NCI-H2081 (cell line): ENCODE measurements at regions not wholly inside any gene's neighbourhood (a gene's known extent, or its start where the extent isn't known, plus 50 kb on each side); places are given as distances from the start of the nearest gene placed in this dataset.

Experiments used
- DNase-seq, 2 experiments: peaks; one replicate each; lab custom pipeline; 2025; lab: John Stamatoyannopoulos, UW

DNA sequence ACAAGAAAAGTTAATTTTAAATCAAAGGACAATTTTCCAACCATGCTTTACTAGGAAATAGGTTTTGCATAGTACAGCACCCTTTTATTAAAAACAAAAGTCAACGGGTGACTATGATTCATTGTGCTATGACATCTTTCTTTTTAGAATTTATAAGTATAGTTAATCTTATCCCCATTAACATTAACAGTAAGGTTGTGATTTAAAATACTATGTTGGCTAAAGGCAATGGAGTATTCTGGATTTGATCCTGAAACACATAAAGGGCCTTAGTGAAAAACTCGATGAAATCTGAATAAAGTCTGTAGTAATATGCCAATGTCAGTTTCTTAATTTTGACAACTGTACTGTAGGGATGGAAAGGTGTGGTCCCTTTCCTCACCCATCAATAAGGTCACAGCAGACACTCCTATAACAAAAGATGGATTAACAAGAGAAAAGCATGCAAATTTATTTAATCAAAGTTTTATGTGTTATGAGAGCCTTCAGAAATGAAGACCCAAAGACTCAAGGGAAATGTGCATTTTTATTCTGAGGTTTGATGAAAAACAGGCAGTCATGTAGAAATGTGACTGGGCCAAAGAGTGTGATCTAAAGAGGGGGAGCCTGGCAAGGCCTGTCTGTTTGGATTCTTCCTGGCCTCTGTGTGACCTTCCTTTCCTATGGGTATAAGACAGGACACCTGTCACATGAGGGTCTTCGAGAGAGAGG, 731.4 kb downstream of the TSN start:
- no peak for DNase-seq

DNA sequence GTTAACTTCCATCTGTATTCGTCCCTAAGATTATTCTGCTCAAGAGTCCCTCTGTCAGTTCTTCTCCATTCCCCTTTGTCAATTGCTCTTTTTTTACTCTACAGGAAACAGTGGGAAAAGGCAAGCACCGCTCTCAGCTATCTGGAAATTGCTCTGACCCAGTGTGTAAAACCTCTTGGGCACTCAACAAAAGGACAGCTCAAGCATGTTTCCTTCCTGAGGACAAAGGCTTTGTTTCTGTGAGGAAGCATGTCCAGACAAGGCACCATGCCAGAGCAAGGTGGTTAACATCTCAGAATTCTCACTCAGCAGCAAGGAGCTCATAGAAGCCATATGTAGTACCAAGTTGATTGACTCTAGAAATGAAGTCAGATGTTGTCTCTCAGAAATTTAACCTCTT, 735.6 kb downstream of the TSN start:
- no peak for DNase-seq

DNA sequence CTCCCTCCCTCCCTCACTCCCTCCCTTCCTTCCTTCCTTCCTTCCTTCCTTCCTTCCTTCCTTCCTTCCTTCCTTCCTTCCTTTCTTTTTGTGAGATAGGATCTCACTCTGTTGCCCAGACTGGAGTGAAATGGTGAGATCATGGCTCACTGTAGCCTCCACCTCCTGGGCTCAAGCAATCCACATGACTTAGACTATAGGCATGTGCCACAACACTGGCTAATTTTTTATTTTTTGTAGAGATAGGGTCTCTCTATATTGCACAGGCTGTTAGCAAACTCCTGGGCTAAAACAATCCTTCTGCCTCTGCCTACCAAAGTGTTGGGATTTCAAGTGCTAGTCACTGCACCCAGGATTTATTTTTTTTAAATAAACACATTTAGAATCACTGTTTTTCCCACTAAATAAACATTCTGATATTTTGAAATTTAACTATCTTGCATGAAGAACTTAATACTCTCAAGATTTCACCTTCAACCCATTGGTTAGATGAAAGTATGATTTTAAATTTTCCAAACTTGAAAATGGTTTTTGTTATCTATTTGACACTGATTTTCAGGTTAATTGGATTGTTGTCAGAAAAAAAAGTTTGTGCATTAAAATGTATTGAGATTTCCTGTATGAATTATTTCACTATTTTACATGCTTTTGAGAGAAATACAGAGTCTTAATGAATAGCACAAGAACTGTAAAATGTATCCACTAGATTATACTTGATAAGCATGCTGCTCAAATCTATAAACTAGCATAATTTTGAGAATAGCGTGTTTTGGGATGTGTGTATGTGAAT, 745.1 kb downstream of the TSN start:
- DNase-seq, result no peak

DNA sequence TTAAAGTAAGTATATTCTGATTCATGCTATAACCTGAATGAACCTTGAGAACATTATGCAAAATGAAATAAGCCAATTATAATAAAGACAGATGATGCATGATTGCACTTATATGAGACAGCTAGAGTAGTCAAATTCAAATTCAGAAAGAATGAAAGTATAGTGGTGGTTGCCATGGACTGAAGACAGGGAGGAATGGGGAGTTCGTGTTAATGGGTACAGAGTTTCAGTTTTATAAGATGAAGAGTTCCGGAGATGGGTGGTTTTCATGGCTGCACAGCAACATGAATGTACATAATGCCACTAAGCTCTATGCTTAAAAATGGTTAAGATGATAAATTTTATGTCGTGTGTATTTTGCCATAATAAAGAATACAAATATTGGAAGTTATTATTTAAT, 751.2 kb downstream of the TSN start:
- DNase-seq, result no peak

DNA sequence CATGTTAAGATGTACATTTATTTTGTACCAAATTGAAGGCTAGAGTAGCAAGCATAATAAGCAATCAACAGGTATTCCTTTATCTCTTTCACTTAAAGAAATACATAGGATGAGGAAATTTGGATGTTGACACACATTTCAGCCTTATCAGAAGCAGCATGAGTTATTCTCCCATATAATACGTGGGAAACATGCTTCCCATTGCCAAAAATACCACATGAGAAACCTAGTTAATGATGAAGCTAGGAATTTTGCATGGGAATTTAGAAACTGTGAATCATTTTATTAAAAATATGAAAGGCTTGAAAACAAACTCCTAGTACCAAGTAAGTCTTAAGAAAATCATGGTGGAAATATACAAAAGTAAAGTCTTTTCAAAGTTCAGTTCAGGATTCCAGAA, 751.8 kb downstream of the TSN start:
- DNase-seq, result no peak

DNA sequence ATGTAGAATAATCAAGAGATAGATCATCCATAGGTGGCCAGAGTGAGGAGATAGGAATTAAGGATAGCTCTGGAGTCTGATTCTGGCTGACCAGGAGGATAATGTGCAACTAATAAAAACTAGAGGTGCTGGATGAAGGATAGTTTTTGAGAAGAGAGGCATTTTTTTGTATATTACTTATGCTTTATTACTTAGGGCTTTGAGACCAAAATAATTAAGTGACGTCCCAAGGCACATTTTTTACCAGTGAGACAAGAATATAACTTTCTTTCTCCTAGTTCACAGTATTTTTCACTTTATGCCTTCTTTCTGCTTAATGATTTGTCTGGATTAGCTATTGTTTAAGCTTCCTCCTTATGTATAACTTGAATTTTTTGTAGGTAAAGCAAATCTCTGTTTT, 756.6 kb downstream of the TSN start:
- DNase-seq, result no peak

DNA sequence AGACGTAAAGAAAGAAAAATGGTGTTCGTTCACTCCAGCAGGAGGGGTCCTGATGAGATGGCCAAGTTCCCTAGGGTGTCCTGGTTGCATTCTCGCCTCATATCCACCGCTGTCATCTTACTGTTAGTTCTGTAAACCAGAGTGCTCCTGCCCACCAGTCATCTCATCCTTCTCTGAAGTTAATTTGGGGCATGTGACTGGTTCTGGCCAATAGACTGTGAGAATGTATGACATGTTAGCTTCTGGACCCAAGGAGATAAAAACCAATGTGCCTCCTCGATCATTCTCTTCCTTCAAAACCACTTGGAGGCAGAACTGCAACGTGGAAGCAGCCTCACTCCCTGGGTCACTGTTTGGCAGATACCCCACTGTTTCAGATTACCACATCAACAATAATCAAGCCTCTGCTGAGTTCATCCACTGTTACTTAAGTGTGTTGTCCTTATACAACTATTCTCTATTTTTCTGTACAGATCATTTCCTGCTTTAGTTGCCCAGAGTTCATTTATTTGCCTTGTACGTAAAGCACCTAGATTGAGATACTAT, 759.1 kb downstream of the TSN start:
- peak in 1 of 2 experiments; percentile 21 for DNase-seq

DNA sequence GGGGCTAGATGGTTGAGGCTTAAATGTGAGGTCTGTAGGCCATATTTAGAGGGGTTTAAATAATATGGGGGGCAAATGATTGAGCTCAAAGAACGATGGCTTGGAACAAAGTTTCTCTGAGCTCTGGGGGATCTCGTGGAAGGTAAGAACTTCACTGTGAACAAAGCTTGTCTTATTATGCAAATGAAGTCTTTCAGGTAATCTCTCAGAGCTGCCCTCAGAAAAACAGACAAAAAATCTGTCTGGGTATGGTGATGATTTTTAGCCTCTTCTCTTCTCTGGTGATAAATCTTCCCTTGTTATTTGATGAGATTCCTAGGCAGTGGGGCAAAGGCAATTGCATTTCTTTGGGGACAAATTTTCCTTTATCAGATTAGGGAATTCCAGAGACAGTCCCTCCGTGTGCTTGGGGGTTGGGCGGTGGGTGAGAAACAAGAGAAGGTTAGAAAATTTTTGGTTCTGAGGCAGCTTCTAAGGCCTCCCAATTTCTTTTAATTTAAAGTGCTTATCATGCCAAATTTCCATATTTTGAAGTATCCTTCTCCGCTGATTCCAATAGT, 760.4 kb downstream of the TSN start:
- no peak for DNase-seq

DNA sequence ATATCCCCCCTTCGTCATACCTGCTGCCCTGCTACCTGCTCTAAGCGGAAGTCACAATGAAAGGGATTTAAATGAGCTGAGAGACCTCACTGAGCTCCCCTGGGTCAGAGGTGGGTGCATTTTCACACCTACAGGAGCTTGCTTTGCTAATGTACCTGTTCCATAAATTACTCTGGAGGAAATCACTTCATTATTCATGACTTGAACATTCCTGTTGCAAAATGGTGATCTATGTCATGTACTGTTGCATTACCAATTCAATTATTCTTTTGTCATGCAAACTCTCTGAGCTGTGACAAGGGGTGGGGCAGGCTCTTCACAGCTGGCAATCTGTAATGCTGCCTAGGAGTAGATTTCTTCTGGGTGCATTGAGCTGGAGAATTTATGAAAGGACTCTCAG, 761.3 kb downstream of the TSN start:
- DNase-seq, result no peak

DNA sequence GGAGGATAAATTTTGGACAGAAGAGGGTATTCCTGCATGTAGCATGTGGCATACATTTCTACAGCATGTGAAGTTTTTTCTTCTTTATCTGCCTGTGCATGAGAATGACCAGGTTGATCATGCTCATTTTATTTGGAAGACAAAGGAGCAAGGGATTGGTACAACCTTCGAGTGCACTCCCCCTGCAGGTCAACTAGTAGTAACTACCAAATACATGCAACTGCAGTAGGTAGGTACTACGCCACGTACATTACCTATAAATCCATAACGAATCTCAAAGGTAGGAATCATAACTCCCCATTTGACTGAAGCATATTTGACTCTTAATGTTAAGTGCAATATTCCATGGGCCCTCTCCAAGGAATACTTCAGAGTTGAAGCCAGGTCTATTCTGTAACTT, 763.9 kb downstream of the TSN start:
- no peak for DNase-seq

DNA sequence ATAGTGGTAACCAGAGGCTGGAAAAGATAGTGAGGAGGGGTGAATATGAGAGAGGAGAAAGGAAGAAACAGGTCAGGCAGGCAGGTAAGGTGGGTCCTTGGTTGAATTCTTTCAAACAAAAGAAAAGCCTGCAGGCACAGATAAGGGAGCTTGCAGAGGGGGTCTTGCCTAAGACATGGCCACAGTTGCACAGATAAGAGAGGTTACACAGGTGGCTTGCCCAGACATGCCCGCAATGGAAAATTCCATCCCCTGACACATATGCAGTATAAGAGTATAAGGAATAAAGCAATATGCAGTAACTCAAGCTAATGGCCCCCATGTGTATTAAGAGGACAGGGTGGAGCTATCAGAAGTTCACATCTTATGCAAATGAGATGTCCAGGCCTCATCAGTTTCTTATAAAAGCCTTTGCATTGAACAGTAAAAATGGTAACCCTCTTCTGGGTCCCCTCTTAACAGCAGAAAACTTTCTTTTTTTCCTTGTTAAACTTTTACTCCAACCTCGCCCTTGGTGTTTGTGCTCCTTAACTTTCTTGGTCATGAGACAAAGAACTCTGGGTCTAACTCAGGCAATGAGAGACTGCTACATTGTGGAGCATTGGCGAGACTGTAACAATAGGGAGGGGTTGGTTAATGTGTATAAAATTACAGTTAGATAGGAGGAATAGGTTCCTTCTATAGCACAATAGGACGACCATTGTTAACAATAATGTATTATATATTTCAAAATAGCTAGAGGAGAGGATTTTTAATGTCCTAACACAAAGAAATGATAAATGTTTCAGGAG, 764.6 kb downstream of the TSN start:
- no peak for DNase-seq

DNA sequence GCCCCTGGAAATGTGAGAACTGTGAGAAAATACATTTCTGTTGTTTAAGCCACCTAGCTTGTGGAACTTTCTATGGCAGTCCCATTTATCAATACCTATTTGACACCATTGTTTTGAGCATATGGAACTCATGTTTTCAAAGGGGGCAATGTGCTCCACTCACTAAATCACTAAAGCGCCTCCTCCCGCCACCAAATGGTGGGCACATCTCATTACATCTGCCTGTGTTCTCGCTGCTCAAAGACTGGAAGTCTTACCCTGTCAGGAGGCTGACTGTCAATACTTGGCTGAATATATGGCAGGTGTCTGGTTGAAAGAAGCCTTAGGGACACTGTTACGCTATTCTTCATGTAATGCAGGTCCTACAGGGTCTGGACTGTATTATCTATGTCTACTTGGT, 767.7 kb downstream of the TSN start:
- no peak for DNase-seq

DNA sequence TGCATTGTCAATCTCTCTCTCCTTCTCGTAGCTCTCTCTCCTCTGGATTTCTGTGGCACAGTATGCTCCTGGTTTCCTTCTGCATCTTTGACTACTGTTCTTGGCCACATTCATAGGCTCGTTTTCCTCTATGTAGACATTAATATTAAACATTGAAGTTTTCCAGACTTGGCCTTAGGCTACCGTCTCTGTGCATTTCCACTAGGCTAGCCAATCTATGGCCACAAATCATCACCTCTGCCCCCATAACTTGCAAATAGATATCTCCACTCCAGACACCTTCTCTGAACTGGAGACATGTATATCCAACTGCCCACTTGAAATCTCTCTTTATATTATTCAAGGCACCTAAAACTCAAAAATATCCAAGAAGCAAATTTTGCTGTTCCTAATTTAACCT, 768.5 kb downstream of the TSN start:
- no peak for DNase-seq

DNA sequence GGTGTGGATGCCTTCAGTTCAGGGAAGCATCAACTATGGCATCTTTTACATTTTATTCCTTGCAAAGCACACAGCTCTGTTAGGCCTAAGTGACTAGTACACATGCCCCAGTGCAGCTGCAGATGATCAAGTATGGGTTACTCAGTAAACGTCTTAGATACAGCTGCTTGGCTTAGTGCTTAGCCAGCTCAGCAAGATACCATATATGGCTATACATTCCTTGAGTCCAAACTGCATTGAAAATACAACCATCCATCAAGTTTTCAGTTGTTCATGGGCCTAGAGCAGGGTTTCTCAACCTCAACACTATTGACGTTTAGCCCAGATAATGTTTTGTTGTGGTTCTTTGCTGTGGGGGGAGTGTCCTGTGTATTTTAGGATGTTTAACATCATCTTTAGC, 769.9 kb downstream of the TSN start:
- DNase-seq, result no peak

DNA sequence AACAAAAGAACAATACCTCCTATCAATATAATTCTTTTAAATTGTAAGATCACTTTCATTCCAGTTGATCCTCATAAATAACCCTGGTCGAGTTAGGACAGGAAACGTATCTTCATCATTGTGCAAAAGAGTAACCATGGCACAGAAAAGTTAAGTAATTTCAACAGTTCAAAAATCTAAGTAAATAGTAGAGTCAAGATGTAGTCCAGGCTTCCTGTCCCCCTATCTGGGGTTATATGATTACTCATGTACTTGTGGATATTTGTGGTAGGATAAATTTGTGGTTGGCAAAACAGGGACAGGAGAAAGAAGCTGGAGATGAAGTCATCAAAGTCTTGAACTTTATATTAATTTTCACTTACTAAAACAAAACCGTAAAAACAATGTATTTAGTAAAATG, 772.6 kb downstream of the TSN start:
- no peak for DNase-seq

DNA sequence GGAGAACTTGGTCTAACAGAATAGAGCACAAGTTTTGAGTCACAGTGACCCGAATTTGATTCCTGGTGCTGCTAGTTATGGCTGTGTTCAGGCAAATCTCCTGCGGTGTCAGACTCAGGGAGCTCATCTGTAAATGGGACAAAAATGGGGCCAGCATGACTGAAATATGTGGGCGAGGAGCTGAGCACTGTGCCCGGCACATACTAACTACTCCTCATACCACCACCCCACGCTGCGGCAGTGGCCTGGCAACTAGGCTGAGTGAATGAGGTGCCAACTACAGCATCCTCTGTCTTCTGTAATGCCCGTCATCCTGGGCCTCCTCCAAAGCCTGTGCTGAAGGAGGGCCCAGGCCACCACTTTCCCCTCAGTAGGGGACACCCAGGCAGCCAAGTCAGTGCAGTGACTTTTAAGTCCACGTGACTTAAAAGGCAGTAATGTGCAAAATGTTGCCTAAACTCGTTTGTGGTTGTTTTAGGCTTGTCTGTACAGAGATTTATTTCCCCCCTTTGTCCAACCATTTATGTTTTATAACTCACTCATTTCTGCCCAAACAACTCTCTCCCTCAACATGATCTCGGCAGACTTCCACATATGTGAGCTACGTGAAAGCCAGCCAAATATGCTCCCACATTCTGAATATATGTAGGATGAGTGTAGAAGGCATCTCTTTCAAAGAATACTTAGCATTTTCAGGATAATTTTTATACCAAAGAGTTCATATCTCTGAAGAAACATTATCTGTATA, 773.7 kb downstream of the TSN start:
- DNase-seq, result no peak

DNA sequence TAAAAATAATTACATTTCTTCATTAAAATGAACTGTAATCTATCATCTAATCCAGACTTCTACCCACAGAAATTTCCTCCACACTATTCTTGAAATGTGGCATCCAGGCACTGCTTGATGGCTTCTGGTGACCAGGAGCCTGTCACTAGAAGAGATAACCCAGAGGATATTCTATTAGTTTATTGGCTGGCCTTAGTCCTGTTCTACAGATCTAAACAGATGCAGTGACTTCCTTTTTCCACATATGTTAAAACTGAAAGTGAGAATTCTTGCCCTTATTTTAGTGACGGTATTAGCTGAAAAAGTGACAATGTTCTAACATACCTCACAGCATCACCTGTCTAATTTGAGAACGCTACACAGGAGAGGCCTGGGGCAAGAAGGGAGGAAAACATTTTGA, 775.4 kb downstream of the TSN start:
- DNase-seq, result no peak

DNA sequence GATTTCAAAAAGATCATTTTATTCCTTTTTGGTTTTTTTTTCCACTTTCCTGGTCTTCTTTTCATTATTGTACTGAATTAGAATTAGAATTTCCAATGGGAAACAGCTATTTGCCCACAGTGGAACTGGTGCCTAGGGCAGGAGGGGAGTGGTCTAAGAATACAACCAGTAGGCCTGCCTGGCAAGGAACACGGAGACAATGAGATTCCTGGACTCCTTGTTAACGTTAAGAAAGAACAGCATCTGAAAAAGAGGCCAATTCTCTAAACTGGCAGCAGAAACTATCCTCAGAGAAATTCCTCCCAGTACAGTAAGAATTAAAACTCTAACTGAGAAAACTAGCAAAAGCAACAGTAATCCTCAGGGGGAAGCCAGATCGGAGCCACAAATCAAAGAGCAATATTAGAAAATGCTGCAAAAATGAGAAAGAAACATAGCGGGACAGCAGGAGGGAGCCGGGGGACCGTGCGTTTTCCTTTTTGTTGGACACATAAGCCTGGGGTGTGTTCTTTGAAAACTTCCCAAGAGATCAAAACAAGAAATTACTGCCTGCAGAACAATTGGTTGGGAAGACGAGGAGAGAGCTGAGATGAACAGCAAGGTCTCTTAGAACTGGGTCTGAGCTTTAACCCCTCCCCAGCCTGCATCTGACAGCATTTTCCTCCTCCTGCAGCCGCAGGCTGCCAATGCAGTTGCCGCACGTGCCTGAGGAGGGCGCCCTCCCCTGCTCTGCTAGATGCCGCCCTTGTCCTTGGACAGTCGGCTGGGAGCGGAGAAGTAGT, 776.0 kb downstream of the TSN start:
- DNase-seq, result no peak

DNA sequence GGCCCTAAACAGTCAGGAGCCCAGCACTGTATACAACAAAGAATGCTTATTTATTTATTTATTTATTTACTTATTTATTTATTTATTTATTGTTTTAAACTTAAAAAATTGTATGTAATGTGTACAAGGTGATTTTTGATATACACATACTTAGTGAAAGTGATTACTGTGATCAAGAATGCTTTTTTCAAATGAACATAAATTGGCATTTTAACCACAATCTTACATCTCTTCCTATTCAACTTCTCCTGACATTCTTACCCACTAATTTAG, 776.6 kb downstream of the TSN start:
- no peak for DNase-seq

DNA sequence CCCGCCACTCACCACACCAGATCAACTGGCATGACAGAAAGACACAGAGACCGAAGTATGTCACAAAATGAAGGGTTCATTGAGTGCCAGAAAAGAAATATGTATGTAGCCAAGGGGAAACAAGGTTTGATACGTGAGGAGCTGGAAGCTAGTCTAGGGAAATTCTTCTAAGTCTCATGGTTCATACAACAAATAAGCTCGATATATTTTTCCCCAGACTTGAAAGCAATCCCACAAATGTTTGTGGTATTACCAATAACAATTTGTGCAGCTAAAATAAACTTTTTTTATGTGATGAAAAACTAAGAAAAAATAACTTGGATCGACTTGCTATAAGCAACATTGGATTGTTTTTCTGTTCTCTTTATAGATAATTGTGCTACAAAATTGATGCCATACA, 777.0 kb downstream of the TSN start:
- no peak for DNase-seq

DNA sequence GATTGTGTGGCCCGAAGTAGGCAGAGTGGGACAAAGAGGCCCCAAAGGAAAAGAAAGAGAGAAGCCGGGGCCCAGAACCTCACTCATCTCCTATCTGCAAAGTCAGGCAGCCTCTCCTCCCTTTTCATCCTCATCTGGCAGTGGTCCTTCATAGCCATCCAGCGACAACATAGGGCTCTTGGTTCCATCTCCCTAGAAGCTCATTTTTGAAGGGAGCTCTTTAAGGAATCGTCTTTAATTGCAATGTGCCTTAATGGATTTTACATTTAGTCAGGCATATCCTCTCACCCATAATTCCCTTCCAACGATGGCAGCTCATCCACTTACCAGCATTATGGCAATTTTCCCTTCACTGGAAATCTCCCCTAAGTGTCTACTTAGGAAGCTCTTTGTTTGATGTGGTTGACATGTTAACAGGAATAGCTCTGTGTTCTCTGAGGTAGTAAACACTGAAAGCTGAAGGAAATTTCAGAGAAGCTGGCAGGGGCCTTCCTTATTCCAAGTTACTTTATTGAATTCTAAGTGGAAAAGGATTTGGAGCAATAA, 780.6 kb downstream of the TSN start:
- no peak for DNase-seq
